ENCODE measurements at regions not wholly inside any gene's neighbourhood (a gene's known extent, or its start where the extent isn't known, plus 50 kb on each side); places are given as distances from the start of the nearest gene placed in this dataset.

GRCh38 chr4:164614329-164614728, 139.6 kb upstream of the SMIM31 start:
- TF ChIP-seq, protein P1, sequence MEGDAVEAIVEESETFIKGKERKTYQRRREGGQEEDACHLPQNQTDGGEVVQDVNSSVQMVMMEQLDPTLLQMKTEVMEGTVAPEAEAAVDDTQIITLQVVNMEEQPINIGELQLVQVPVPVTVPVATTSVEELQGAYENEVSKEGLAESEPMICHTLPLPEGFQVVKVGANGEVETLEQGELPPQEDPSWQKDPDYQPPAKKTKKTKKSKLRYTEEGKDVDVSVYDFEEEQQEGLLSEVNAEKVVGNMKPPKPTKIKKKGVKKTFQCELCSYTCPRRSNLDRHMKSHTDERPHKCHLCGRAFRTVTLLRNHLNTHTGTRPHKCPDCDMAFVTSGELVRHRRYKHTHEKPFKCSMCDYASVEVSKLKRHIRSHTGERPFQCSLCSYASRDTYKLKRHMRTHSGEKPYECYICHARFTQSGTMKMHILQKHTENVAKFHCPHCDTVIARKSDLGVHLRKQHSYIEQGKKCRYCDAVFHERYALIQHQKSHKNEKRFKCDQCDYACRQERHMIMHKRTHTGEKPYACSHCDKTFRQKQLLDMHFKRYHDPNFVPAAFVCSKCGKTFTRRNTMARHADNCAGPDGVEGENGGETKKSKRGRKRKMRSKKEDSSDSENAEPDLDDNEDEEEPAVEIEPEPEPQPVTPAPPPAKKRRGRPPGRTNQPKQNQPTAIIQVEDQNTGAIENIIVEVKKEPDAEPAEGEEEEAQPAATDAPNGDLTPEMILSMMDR (IDR thresholded peaks at IDR 0.05; ENCODE audit: low read depth, low read length, missing control alignments): no peak
- no peak overlapping the region for H3K4me3 ChIP-seq (ENCODE audit: low read depth, low read length)
- DNase-seq (ENCODE audit: low read depth): no peak

GRCh38 chr4:164614999-164615398, 138.9 kb upstream of the SMIM31 start:
- no peak for DNase-seq (ENCODE audit: low read depth)
- no peak overlapping the region for H3K4me3 ChIP-seq (ENCODE audit: low read depth, low read length)
- TF ChIP-seq, protein P1 (IDR thresholded peaks at IDR 0.05; ENCODE audit: low read depth, low read length, missing control alignments): no peak

- TF ChIP-seq, protein P1 (IDR thresholded peaks at IDR 0.05; ENCODE audit: low read depth, low read length, missing control alignments): no peak
- no peak for DNase-seq (ENCODE audit: low read depth)
- H3K4me3 ChIP-seq (ENCODE audit: low read depth, low read length): no peak overlapping the region
These were observed 138.0 kb upstream of the SMIM31 start for GRCh38 chr4:164615964-164616363.

GRCh38 chr4:164616961-164617360, 137.0 kb upstream of the SMIM31 start:
- DNase-seq (ENCODE audit: low read depth): no peak
- no peak overlapping the region for H3K4me3 ChIP-seq (ENCODE audit: low read depth, low read length)
- TF ChIP-seq, protein P1 (IDR thresholded peaks at IDR 0.05; ENCODE audit: low read depth, low read length, missing control alignments): no peak

GRCh38 chr4:164617426-164617825, 136.5 kb upstream of the SMIM31 start:
- H3K4me3 ChIP-seq (ENCODE audit: low read depth, low read length): no peak overlapping the region
- TF ChIP-seq, protein P1 (IDR thresholded peaks at IDR 0.05; ENCODE audit: low read depth, low read length, missing control alignments): no peak
- no peak for DNase-seq (ENCODE audit: low read depth)

GRCh38 chr4:164617911-164618310, 136.0 kb upstream of the SMIM31 start:
- no peak overlapping the region for H3K4me3 ChIP-seq (ENCODE audit: low read depth, low read length)
- DNase-seq (ENCODE audit: low read depth): no peak
- TF ChIP-seq, protein P1 (IDR thresholded peaks at IDR 0.05; ENCODE audit: low read depth, low read length, missing control alignments): no peak

- H3K4me3 ChIP-seq (ENCODE audit: low read depth, low read length): no peak overlapping the region
- DNase-seq (ENCODE audit: low read depth): no peak
- TF ChIP-seq, protein P1 (IDR thresholded peaks at IDR 0.05; ENCODE audit: low read depth, low read length, missing control alignments): no peak
These were observed 131.9 kb upstream of the SMIM31 start for GRCh38 chr4:164621886-164622521.
